ENCODE measurements at regions not wholly inside any gene's neighbourhood (a gene's known extent, or its start where the extent isn't known, plus 50 kb on each side); places are given as distances from the start of the nearest gene placed in this dataset.

DNA sequence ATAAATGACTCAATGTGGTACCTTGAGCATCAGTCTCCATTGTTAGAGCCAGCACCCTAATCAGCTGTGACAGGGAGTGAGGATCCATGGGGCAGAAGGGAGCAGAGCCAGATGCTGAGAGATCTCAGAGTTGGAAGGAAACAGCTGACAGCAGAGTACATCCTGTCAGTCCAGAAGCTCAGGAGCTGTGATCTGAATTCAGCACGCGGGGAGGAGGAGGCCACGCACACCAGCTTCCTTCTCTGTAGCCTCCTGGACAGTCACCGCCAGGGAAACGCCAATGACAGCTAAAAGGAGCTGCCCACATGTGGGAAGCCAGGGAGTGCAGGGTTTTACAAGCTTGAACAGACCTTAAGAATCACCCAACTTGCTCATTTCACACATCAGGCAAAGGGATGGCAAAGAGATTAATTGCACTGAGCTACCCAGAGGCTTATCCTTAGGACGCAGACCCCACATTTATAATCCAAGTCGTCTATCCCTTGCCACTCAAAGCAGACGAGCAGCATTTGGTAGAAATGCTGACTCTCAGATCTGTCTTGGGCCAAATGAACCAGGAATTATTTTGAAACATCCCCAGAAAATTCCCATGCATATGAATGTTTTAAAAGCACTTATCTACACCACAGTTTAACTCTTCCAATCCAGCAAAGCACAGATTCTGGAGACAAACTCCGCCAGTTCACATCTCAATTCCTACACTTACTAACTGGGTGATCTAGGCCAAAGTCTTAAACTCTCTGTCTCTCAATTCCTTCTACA is 322.6 kb upstream of the TMTC1 start:
- H3K4me3 ChIP-seq (replicated peaks; ENCODE audit: low read depth, low read length): no peak overlapping the region
- DNase-seq (ENCODE audit: low read depth): no peak
- TF ChIP-seq, protein P1, sequence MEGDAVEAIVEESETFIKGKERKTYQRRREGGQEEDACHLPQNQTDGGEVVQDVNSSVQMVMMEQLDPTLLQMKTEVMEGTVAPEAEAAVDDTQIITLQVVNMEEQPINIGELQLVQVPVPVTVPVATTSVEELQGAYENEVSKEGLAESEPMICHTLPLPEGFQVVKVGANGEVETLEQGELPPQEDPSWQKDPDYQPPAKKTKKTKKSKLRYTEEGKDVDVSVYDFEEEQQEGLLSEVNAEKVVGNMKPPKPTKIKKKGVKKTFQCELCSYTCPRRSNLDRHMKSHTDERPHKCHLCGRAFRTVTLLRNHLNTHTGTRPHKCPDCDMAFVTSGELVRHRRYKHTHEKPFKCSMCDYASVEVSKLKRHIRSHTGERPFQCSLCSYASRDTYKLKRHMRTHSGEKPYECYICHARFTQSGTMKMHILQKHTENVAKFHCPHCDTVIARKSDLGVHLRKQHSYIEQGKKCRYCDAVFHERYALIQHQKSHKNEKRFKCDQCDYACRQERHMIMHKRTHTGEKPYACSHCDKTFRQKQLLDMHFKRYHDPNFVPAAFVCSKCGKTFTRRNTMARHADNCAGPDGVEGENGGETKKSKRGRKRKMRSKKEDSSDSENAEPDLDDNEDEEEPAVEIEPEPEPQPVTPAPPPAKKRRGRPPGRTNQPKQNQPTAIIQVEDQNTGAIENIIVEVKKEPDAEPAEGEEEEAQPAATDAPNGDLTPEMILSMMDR (IDR thresholded peaks at IDR 0.05; ENCODE audit: low read length, missing control alignments): no peak

DNA sequence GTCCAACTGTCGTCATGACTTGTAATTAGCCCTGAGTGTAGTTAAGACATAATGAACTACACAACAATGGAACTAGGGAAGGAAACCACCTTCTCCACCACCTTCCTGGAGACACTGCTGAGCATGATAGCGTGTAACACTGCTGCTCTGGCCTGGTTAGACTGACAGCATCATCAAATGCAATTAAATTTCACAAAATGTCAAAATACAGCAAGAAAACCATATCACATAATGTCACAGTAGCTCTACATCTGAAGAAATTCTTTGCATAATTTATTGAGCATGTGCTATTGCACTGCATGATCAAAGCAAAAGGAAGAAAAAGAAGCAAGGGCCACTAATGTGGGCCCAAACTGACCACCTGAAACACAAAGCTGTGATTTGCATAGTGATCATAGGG is 321.8 kb upstream of the TMTC1 start:
- no peak overlapping the region for H3K4me3 ChIP-seq (replicated peaks; ENCODE audit: low read depth, low read length)
- DNase-seq (ENCODE audit: low read depth): no peak
- TF ChIP-seq, protein P1 (IDR thresholded peaks at IDR 0.05; ENCODE audit: low read length, missing control alignments): no peak

DNA sequence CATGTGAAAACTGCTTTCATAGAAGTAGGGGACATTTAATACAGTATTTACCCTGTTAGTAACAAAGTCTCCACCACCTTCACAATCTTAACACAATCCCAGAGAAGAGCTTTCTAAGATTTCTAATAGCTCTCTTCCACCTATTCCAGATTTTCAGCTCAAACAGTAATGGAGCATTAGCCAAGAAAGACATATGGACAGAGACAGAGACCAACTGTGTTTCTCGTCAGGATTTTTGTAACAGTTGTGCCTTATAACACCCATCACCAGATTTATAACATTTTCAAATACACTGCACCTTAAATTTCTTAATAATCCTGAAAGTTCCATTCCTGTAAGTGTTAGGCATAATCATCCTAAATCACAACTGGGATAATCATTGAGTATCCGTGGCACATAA is 321.2 kb upstream of the TMTC1 start:
- TF ChIP-seq, protein P1 (IDR thresholded peaks at IDR 0.05; ENCODE audit: low read length, missing control alignments): no peak
- no peak overlapping the region for H3K4me3 ChIP-seq (replicated peaks; ENCODE audit: low read depth, low read length)
- DNase-seq (ENCODE audit: low read depth): no peak

DNA sequence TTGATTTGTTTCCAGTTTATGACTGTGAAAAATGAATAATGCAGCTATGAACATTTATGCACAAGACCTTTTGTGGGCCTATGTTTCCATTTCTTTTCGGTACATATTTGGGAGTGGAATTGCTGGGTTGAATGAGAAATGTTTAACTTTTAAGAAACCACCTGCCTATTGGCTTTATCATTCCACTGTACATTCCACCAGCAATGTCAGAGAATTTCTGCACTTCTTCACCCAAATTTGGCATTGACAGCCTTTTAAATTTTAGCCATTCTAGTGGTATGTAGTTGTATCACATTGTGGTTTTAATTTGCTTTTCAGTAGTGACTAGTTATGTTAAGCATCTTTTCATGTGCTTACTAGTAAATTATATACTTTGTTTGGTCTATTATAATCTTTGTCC is 317.0 kb upstream of the TMTC1 start:
- no peak for DNase-seq (ENCODE audit: low read depth)
- TF ChIP-seq, protein P1 (IDR thresholded peaks at IDR 0.05; ENCODE audit: low read length, missing control alignments): no peak
- no peak overlapping the region for H3K4me3 ChIP-seq (replicated peaks; ENCODE audit: low read depth, low read length)

DNA sequence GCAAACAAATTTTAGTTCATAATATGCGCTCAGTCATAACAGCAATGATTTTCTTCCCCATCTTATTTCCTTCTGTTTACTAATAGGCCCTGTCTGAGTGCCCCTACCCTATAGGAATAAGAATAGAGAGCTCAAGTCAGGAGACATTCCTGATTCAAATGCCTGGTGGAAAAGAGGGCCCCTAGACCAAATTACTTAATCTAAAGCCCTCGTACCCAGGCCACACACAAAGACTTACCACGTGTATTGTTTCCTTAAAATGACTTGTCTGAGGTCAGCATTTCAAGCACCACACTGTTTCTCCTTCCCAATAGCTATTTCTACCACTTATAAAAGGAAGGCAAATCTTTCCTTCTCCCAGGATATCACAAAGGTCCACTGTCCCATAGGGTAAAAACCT is 314.9 kb upstream of the TMTC1 start:
- TF ChIP-seq, protein P1 (IDR thresholded peaks at IDR 0.05; ENCODE audit: low read length, missing control alignments): no peak
- H3K4me3 ChIP-seq (replicated peaks; ENCODE audit: low read depth, low read length): no peak overlapping the region
- DNase-seq (ENCODE audit: low read depth): no peak

DNA sequence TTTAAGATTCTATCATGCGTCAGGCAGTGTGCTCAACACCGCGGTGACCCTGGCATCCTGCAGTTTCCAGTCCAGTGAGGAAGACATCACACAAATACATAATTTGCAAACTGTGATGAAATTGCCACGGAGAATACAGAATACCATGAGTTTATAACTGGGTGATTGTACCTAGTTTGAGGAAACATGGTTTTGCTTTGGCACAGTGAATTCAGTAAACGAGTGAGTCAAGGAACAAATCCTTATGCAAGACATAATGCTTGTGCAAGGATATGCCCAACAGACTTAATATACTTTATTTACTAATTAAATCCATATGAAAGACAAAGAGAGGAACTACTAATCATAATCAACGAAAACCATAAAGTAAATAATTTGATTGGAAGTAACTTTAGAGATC is 311.8 kb upstream of the TMTC1 start:
- H3K4me3 ChIP-seq (replicated peaks; ENCODE audit: low read depth, low read length): no peak overlapping the region
- DNase-seq (ENCODE audit: low read depth): no peak
- TF ChIP-seq, protein P1 (IDR thresholded peaks at IDR 0.05; ENCODE audit: low read length, missing control alignments): no peak

Data from fibroblast of pulmonary artery (primary cell).